ENCODE measurements at regions not wholly inside any gene's neighbourhood (a gene's known extent, or its start where the extent isn't known, plus 50 kb on each side); places are given as distances from the start of the nearest gene placed in this dataset.
"Not testable (repeated sequence)": the region's sequence is repeated elsewhere in the genome, so short reads cannot be mapped to it uniquely, and the experiment has no call there.

GRCh38 chr17:51347851-51348584 is 87.7 kb downstream of the UTP18 start:
- intact Hi-C loops (cut with micrococcal nuclease), result no loop called here

- intact Hi-C loops (cut with micrococcal nuclease), result no loop called here
Measured at GRCh38 chr17:51351080-51351479, 90.7 kb downstream of the UTP18 start.

GRCh38 chr17:51351890-51352289 is 91.5 kb downstream of the UTP18 start:
- intact Hi-C loops (cut with micrococcal nuclease), result no loop called here

- intact Hi-C loops (cut with micrococcal nuclease), result no loop called here
Measured at GRCh38 chr17:51352798-51353197, 92.5 kb downstream of the UTP18 start.

GRCh38 chr17:51353296-51353695 is 93.0 kb downstream of the UTP18 start:
- intact Hi-C loops (cut with micrococcal nuclease), result no loop called here

GRCh38 chr17:51354936-51355335 is 94.6 kb downstream of the UTP18 start:
- intact Hi-C loops (cut with micrococcal nuclease), result no loop called here

- intact Hi-C loops (cut with micrococcal nuclease), result no loop called here
Measured at GRCh38 chr17:51355441-51356410, 95.4 kb downstream of the UTP18 start.

- intact Hi-C loops (cut with micrococcal nuclease), result no loop called here
Measured at GRCh38 chr17:51359055-51359454, 98.7 kb downstream of the UTP18 start.

GRCh38 chr17:51362811-51363585 is 102.7 kb downstream of the UTP18 start:
- intact Hi-C loops (cut with micrococcal nuclease), result no loop called here

- intact Hi-C loops (cut with micrococcal nuclease), result no loop called here
Measured at GRCh38 chr17:51365090-51365489, 104.7 kb downstream of the UTP18 start.

- intact Hi-C loops (cut with micrococcal nuclease), result no loop called here
Measured at GRCh38 chr17:51366866-51367265, 106.5 kb downstream of the UTP18 start.

- intact Hi-C loops (cut with micrococcal nuclease), result not testable (repeated sequence)
Measured at GRCh38 chr17:51367836-51368235, 107.5 kb downstream of the UTP18 start.

GRCh38 chr17:51371732-51372151 is 111.4 kb downstream of the UTP18 start:
- intact Hi-C loops (cut with micrococcal nuclease), result loop anchor here (1.0 to 2.0 kb wide), 4 partner anchors 59 to 269 kb away; no protein-coding TSS in a partner anchor

- intact Hi-C loops (cut with micrococcal nuclease), result loop anchor here (1.0 to 2.0 kb wide), 2 partner anchors 58 to 89 kb away; no protein-coding TSS in a partner anchor
Measured at GRCh38 chr17:51372345-51373004, 112.1 kb downstream of the UTP18 start.

- intact Hi-C loops (cut with micrococcal nuclease), result loop anchor here (2.0 kb wide), 1 partner anchor 57 kb away; no protein-coding TSS in a partner anchor
Measured at GRCh38 chr17:51373489-51374152, 113.3 kb downstream of the UTP18 start.

- intact Hi-C loops (cut with micrococcal nuclease), result no loop called here
Measured at GRCh38 chr17:51374209-51374608, 113.9 kb downstream of the UTP18 start.

- intact Hi-C loops (cut with micrococcal nuclease), result no loop called here
Measured at GRCh38 chr17:51375771-51376170, 115.4 kb downstream of the UTP18 start.

- intact Hi-C loops (cut with micrococcal nuclease), result no loop called here
Measured at GRCh38 chr17:51376739-51377138, 116.4 kb downstream of the UTP18 start.

GRCh38 chr17:51381262-51381661 is 120.9 kb downstream of the UTP18 start:
- intact Hi-C loops (cut with micrococcal nuclease), result no loop called here

GRCh38 chr17:51385208-51385607 is 124.9 kb downstream of the UTP18 start:
- intact Hi-C loops (cut with micrococcal nuclease), result no loop called here

Data from T-helper 1 cell treated with Interleukin-12 subunit alpha and Interleukin-12 subunit beta and Interleukin-4 antibody, amounts not matched to agents 30 ng/mL and 1 ng/mL, for 36 hours (primary cell).